Stimulated activated CD4-positive, alpha-beta T cell treated with anti-CD3 and anti-CD28 coated beads, Interleukin-12 subunit alpha, Interleukin-12 subunit beta, amount 100 ng/mL, for 4 hours (primary cell): ENCODE measurements at regions not wholly inside any gene's neighbourhood (a gene's known extent, or its start where the extent isn't known, plus 50 kb on each side); places are given as distances from the start of the nearest gene placed in this dataset.

Experiments
- DNase-seq: peaks from one replicate; pipeline ENCODE4 v3.0.0-alpha.2; 2020

DNA sequence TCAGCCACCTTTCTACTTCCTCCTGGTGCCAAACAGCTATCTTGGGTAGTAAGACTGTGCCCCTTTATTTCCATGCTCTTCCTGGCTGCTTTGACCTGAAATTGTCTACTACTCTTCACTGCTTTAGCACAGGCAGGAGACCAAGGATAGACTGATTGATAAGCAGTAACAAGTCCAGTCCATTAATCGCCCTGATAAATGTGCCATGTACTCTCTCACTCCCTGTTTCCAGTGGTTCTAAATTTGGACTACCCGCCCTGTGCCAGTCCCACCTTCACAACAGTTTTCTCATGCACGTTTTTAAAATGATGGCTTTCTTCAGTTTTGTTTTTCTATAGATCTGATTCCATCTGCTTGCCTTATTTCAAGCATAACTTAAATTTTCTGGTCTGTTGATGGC, 189.6 kb upstream of the RBMS1 start:
- no peak for DNase-seq

DNA sequence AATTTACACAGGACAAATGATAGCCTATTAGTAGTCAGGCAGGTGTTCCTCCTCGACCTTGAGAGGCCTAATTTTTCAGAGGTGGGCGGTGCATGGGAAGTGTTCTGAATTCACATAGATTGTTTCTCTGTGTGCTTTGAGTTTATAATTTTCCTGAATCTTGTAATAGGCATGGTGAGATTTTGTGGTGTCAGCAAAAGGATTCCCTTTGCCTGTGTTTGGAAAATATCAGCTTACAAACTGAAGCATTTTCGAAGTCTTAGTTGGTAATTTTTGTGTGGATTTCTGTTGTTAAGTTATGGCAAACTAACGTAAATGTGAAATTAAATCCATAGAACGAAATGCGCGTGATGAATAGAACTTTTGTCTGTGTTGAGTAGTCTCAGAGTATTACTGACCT, 194.0 kb upstream of the RBMS1 start:
- no peak for DNase-seq

DNA sequence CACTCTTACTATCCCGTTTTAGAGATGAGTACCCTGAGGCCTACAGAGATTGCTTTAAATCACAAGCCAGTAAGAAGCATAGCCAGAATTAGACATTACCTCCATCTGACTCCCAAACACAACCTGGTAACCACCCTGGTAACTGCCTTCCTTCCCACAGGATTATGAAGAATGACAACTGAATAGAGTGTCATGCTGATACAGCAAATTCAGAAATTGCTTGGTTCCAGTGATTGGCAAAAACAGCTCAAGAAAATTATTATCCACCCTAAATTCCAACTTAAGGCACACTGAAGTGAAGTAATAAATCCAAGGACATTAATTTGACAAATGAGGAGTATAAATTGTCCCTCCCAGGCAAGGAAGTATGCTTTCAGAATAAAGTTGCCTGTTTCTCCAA, 195.8 kb upstream of the RBMS1 start:
- no peak for DNase-seq

GRCh38 chr2:160694221-160694620, 200.6 kb upstream of the RBMS1 start:
- DNase-seq, result no peak

DNA sequence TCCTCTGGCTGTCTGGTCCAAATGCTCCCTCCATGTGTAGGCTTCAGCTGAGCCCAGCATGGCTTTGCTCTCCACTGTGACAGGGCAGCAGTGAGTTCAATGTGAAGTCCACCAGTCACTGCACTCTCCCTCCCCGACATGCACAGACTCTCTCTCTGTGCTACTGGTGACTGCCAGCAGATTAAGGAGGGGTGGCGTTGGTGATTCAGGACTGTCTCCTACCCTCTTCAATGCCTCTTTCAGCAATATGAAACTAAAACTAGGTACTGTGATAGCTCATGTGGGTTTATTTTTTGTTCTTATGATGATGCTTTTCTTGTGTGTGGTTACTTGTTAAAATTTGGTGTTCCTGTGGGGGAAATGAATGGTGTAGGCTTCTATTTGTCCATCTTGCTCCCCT, 201.0 kb upstream of the RBMS1 start:
- DNase-seq, result no peak

GRCh38 chr2:160695402-160696086, 201.9 kb upstream of the RBMS1 start:
- no peak for DNase-seq

DNA sequence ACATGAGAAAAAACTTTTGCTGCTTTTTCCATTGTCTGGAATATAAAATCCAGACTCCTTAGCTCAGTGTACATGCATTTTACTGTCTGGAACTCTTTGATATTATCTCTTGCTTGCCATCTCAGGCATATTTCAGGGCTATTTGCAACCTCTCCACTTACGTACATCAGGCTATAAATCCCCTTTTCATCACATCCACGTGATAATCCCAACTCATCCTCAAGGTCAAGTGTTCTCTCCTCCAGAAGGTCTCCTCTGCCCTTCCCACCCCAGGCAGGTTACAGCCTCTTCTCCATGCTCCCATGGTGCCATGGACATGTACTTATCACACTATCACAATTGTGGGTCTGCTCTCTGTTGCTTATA, 202.5 kb upstream of the RBMS1 start:
- DNase-seq, result no peak

- DNase-seq, result no peak
Measured at GRCh38 chr2:160697817-160698216, 204.2 kb upstream of the RBMS1 start.

GRCh38 chr2:160700021-160700814, 206.6 kb upstream of the RBMS1 start:
- DNase-seq, result no peak

GRCh38 chr2:160701822-160702221, 208.2 kb upstream of the RBMS1 start:
- no peak for DNase-seq

DNA sequence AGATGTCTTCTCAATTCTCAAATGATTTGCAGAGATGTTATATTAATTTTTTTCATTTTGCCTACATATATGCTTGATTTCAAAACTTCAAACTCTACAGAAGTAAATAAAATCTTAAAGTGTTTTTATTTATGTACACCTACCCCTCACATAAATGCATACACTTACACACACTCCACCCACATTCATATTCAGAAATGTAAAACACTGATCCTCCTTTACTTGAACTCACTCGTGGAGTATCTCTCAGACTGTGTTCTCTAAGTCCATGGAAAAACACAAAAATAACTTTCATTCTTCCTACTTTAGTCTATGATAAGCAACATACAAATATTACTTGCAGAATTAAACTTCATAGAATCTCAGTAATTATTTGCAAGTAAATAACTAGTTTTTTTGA, 209.1 kb upstream of the RBMS1 start:
- no peak for DNase-seq

DNA sequence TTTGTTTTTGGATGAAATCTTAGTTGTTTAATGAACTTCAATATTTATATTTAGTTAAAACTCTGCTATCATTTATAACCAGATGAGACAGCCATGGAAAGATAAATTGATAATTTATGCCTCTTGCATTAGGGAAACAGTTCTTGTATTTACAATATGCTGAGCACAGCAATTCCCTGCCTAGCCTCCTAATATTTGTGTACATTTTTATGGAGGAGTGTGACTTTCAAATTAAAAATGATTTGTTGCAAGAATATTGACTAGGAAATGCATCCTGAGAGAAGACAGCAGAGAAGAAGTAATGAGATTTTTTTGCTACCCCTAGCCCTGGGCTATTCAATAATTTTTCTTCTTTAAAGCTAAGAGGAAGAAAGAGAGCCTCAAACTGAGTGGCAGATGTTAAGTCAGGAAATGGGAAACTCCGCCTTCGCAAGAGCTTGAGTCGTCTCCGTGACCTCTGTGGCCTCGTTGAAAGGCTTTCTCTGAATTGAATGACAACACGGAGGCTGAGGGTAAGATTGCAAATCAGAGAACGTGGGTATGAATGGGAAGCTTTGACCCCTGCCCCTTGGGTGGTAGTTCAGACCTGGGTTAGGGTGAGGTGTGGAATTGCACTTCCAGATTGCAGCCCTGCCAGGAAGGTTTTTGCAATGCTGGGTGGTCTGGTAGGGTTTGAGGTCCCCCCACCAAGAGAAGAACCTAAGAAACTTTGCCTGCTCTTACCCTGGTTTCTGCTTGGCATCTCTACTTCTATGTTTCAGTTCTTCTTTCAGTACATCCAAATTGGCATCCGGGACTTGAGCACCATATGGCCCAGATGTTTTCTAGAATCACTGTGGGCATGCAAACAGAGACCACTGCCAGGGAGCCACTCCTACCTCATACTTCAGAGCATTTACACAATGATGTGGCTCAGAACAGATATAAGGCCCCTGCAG, 210.3 kb upstream of the RBMS1 start:
- no peak for DNase-seq

- no peak for DNase-seq
Measured at GRCh38 chr2:160715428-160715827, 221.8 kb upstream of the RBMS1 start.

- no peak for DNase-seq
Measured at GRCh38 chr2:160719116-160719515, 225.5 kb upstream of the RBMS1 start.

GRCh38 chr2:160720098-160720497, 226.5 kb upstream of the RBMS1 start:
- DNase-seq, result no peak

GRCh38 chr2:160721089-160722040, 227.8 kb upstream of the RBMS1 start:
- DNase-seq, result no peak

DNA sequence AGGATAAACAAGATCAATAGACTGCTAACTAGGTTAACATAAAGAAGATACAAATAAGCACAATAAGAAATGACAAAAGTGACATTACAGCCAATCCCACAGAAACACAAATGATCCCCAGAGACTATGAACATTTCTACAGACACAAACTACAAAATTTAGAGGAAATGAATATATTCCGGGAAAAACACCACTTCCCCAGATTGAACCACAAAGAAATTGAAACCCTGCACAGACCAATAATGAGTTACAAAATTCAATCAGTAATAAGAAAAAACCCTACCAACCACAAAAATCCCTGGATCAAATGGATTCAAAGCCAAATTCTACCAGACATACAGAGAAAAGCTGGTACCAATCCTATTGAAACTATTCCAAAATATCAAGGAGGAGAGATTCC, 232.4 kb upstream of the RBMS1 start:
- DNase-seq, result no peak

DNA sequence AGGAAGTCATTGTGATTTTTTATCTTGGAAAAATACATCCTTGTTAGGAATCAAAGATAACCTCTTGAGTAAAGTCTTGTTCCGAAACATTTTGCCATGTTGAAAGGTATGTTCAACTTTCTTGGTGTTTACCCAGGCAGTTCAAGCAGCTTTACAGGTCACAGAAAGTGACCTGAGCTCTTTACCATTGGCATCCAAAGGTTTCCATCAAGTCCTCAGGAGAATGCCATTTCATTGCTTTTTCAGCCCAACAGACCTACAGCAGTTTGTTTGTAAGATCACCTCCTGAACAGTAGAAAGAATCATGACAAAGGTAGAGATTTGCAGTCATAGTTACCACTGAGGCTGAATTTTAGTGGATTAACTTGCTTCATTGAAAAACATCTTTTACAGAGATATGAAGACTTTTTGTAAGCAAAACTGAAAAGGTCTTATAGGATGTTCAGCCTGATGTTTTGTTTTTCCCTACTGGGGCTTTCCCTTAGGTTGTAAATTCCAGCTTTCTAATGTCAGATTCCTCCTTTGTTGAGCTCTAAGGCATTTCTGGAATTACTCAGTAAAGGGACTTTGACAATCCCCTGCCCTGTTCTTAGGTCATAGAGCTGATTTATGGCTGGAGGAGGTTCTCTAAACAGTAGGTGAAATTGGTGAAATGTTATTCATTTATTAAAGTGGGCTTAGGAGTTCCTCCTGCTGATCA, 236.8 kb upstream of the RBMS1 start:
- DNase-seq, result no peak

GRCh38 chr2:160731415-160731814, 237.8 kb upstream of the RBMS1 start:
- DNase-seq, result no peak

DNA sequence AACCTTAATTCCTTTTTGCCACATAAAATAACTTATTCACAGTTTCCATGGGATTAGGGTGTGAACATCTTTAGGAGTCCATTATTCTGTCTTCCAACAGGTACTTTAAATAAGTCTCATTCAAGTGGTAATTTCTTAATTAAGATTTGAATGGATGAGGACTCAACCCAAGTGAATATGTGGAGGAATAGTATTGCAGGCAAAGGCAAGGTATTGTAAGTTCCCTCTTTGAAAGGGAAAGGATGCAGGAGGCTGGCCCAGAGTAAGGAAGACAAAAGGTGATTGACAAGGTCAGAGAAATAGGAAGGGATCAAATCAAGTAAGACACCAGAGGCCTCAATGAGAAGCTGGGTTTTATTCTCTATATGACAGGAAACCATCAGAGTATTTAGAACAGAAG, 238.2 kb upstream of the RBMS1 start:
- no peak for DNase-seq

DNA sequence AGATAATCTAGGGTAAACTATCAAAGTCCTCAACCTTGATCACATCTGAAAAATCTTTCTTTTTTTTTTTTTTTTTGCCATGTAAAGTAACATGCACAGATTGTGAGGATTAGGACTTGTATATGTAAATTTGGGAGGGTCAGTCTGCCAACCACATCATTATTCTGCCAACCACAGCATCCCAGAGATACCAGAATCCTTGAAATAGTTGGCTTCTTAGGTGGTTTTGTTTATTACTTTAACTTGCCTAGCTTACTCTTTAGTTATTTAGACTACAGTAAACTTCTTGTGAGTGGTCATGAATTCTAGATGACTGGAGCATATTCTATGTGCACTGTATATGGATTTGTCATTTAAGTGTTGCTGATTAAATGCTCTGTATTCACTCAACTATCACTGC, 242.1 kb upstream of the RBMS1 start:
- no peak for DNase-seq
